HepG2 (cell line): ENCODE measurements at regions not wholly inside any gene's neighbourhood (a gene's known extent, or its start where the extent isn't known, plus 50 kb on each side); places are given as distances from the start of the nearest gene placed in this dataset.

Experiments
- ARNT2 ChIP-seq: sonication (generic); formaldehyde crosslinking; IDR thresholded peaks from 2 replicates; pipeline ENCODE4 v1.8.0; 2022; ENCODE audit warnings: mild to moderate bottlenecking, low read depth, missing genetic modification reagents, moderate library complexity
- ASH2L ChIP-seq: fragments of 300-600, 200-600 bp; sonication (generic); IDR thresholded peaks from 2 replicates; pipeline ENCODE4 v1.7.0; 2017; ENCODE audit warnings: low read depth, mild to moderate bottlenecking, moderate library complexity, mixed read lengths, low read length; ENCODE audit not compliant: insufficient read length
- CERS6 ChIP-seq: sonication (generic); formaldehyde crosslinking; IDR thresholded peaks from 2 replicates; pipeline ENCODE4 v1.5.0; 2020; ENCODE audit warnings: missing genetic modification reagents
- HOXA3 ChIP-seq: sonication (generic); formaldehyde crosslinking; IDR thresholded peaks from 2 replicates; pipeline ENCODE4 v1.5.0; 2020; ENCODE audit warnings: missing genetic modification reagents
- IKZF5 ChIP-seq: IDR thresholded peaks from 2 replicates; pipeline ENCODE4 v1.6.1; 2018; ENCODE audit warnings: missing genetic modification reagents, mild to moderate bottlenecking, missing compliant biosample characterization
- MYC ChIP-seq: sonication (generic); formaldehyde crosslinking; IDR thresholded peaks from 2 replicates; pipeline ENCODE4 v1.9.0; 2021; ENCODE audit warnings: missing genetic modification reagents, borderline replicate concordance
- PAXIP1 ChIP-seq: sonication (generic); formaldehyde crosslinking; conservative IDR thresholded peaks from 2 replicates; pipeline ENCODE4 v1.4.0; 2020; ENCODE audit warnings: mild to moderate bottlenecking, missing genetic modification reagents, moderate library complexity
- PPARG ChIP-seq: conservative IDR thresholded peaks from 2 replicates; pipeline ENCODE4 v1.6.1; 2016; ENCODE audit warnings: missing biosample characterization, missing genetic modification reagents
- RXRA ChIP-seq: sonication (generic); formaldehyde crosslinking; IDR thresholded peaks from 2 replicates; pipeline ENCODE4 v1.5.1; 2020; ENCODE audit warnings: missing genetic modification reagents
- THAP9 ChIP-seq: sonication (generic); formaldehyde crosslinking; IDR thresholded peaks from 2 replicates; pipeline ENCODE4; 2020; ENCODE audit warnings: missing genetic modification reagents, mild to moderate bottlenecking, borderline replicate concordance
- ZFP91 ChIP-seq: sonication (generic); formaldehyde crosslinking; IDR thresholded peaks from 2 replicates; pipeline ENCODE4 v1.9.0; 2022; ENCODE audit warnings: missing genetic modification reagents, mild to moderate bottlenecking, borderline replicate concordance
- ZMYM4 ChIP-seq: sonication (generic); formaldehyde crosslinking; IDR thresholded peaks from 2 replicates; pipeline ENCODE4 v1.8.1; 2023; ENCODE audit warnings: mild to moderate bottlenecking, missing genetic modification reagents
- ZNF230 ChIP-seq: sonication (generic); formaldehyde crosslinking; IDR thresholded peaks from 2 replicates; pipeline ENCODE4 v1.4.0; 2020; ENCODE audit warnings: mild to moderate bottlenecking, missing genetic modification reagents
- ZNF709 ChIP-seq: sonication (generic); formaldehyde crosslinking; IDR thresholded peaks from 2 replicates; pipeline ENCODE4 v1.5.0; 2020; ENCODE audit warnings: mild to moderate bottlenecking, missing genetic modification reagents
- ZNF713 ChIP-seq: sonication (generic); formaldehyde crosslinking; IDR thresholded peaks from 2 replicates; pipeline ENCODE4 v1.4.0; 2020; ENCODE audit warnings: mild to moderate bottlenecking, missing genetic modification reagents
- TF ChIP-seq, protein P1 (sequence below): IDR thresholded peaks from 2 replicates; pipeline ENCODE4 v1.6.1; 2016

DNA sequence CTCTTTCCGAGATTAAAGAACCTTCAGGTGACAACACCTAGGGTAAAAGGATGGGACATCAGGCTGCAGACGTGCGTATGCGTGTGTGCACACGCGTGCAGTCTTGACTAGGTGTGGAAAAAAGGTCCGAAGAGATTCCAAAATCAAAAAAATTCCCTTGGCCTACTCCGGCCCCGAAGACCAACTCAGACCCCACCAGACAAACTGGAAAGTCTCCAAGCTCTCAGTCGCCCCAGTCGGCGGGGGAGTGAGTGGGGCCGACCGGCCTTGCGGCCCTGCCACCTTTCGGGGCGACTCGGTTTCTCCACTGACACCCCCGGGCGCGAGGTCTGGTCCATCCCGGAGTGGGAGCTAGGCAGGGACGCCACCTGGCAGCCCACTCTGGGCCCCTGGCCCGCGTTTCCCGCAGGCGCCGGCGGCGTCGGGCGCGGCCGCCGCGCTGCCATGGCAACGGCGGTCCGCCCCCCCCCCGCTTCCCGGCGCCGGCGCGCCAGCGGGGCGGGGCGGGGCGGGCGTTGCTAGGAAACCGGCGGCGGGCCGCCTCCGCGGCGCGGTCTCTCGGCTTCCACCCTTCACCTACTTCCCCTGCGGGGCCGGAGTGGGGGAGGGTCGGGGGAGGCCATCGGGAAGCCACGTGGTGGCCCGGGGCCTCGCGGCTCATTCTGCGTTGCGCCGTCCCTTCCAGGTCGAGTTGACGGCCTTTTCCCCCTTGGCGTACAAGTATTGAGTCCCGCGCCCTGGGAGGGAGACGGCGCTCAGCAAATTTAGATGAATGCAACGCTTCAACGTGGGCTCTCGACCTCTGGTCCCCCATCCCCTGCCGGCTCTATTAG, 253.1 kb downstream of the EFCAB11 start (continued):
- TF ChIP-seq THAP9 (no peak), RXRA (CRISPR knock-in tag) (peak; percentile 91), ZNF709 (CRISPR knock-in tag) (0 out of 2 replicates have a peak, but pooled peaks have one; percentile 64), ASH2L (no peak), MYC (peak; percentile 78; the same call in 1 of the 2 replicates), IKZF5 (CRISPR knock-in tag) (peak; percentile 33; the same call in 1 of the 2 replicates), PPARG (CRISPR knock-in tag) (peak; percentile 99), ZFP91 (CRISPR knock-in tag) (peak; percentile 39; the same call in 1 of the 2 replicates), ARNT2 (0 out of 2 replicates have a peak, but pooled peaks have one; percentile 45), HOXA3 (CRISPR knock-in tag) (peak; percentile 55), ZNF713 (CRISPR knock-in tag) (no peak), CERS6 (CRISPR knock-in tag) (no peak), PAXIP1 (peak; percentile 50; the same call in 1 of the 2 replicates), ZMYM4 (CRISPR knock-in tag) (peak; percentile 46), ZNF230 (no peak)
- TF ChIP-seq, protein P1, sequence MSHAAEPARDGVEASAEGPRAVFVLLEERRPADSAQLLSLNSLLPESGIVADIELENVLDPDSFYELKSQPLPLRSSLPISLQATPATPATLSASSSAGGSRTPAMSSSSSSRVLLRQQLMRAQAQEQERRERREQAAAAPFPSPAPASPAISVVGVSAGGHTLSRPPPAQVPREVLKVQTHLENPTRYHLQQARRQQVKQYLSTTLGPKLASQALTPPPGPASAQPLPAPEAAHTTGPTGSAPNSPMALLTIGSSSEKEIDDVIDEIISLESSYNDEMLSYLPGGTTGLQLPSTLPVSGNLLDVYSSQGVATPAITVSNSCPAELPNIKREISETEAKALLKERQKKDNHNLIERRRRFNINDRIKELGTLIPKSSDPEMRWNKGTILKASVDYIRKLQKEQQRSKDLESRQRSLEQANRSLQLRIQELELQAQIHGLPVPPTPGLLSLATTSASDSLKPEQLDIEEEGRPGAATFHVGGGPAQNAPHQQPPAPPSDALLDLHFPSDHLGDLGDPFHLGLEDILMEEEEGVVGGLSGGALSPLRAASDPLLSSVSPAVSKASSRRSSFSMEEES (CRISPR knock-in tag), result peak; percentile 44; the same call in 1 of the 2 replicates
